ENCODE measurements at regions not wholly inside any gene's neighbourhood (a gene's known extent, or its start where the extent isn't known, plus 50 kb on each side); places are given as distances from the start of the nearest gene placed in this dataset.

DNA sequence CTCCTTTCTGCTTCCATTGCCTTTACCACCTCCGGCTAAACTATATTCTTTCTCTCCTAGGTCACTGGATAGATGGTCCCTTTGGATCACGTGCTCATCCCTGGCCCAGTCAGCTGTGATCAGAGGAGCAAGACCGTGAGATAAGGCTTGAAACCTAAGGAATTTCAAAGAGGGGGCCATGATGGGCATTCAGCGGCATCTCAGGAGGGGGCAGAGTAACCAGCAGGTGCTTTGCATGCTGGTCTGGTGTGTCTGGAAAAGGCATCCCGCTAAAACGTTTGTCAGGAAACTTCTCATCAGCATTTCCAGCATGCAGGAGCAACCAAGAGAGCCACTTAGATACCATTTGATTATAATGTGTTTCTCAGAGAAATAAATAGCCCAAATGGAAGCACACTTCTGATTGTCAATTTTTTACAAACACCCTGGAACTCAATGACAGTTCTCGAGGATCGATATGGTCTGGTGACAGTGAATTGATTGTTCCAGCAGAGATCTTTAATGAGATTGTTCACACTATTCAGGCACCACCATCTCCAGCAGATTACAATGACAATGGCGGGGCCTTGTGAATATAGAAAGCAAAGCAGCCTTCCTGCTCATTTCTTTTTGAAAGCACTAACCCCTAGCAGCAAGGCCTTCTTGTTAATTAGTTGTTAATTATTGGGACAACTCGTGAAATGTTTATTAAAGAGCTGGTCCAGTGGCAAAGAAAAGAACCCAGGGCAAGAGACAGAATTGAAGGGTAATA, 327.1 kb downstream of the PTTG2 start:
- H3K27me3 ChIP-seq, result no peaks in the 10 kb centered on the region
- no peaks in the 10 kb centered on the region for H3K9me3 ChIP-seq
- no peaks in the 10 kb centered on the region for H3K36me3 ChIP-seq
- TF ChIP-seq POLR2A (IDR thresholded peaks at IDR 0.05), result no peak
- no peak overlapping the region for H3K4me3 ChIP-seq
- DNase-seq, result no peak
- no peak overlapping the region for H3K27ac ChIP-seq
- no peaks in the 10 kb centered on the region for H3K4me1 ChIP-seq

DNA sequence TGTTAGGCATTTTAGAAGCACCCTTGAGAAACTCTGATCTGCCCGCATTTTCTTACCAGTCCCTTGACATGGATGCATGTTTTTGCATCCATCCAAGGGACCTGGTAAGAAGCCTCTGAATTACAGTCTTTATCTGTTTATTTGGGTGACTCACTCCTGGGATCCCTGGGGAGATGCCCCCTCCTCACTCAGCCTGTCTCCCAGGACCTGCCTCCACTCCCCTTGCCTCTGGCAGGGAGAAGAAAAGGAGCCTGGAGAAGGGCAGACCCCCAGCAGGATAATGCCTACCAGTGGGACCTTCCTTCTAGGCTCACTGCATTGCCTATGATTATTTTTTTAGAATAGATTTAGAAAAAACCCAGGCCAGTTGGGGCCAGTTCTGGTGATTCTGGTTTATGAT, 329.4 kb downstream of the PTTG2 start:
- Histone ChIP-seq H3K4me1 (no peaks in the 10 kb centered on the region), H3K4me3 (no peak overlapping the region), H3K27me3 (no peaks in the 10 kb centered on the region), H3K27ac (no peak overlapping the region), H3K9me3 (no peaks in the 10 kb centered on the region), H3K36me3 (no peaks in the 10 kb centered on the region)
- no peak for DNase-seq
- TF ChIP-seq POLR2A (IDR thresholded peaks at IDR 0.05), result no peak
- TF ChIP-seq, protein P1, sequence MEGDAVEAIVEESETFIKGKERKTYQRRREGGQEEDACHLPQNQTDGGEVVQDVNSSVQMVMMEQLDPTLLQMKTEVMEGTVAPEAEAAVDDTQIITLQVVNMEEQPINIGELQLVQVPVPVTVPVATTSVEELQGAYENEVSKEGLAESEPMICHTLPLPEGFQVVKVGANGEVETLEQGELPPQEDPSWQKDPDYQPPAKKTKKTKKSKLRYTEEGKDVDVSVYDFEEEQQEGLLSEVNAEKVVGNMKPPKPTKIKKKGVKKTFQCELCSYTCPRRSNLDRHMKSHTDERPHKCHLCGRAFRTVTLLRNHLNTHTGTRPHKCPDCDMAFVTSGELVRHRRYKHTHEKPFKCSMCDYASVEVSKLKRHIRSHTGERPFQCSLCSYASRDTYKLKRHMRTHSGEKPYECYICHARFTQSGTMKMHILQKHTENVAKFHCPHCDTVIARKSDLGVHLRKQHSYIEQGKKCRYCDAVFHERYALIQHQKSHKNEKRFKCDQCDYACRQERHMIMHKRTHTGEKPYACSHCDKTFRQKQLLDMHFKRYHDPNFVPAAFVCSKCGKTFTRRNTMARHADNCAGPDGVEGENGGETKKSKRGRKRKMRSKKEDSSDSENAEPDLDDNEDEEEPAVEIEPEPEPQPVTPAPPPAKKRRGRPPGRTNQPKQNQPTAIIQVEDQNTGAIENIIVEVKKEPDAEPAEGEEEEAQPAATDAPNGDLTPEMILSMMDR (IDR thresholded peaks at IDR 0.05), result no peak

DNA sequence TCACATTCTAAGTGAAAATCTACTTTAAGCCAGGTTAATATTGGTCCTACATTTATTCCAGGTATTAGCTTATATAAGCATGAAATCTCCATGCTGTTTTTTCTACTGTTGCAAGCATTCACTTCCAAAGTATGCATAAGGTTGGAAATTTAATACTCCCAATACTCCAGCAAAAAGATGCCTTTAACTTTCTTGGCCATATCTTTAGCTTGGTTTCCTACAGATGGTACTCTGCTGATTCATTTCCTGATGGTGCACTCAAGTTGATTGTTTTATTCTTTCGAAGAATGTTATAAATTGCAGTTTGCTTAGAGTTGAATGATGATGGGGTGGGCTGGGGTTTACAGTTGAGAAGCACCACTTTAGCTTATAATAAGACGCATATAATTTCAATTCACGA, 330.2 kb downstream of the PTTG2 start:
- no peaks in the 10 kb centered on the region for H3K36me3 ChIP-seq
- H3K4me3 ChIP-seq, result no peak overlapping the region
- H3K27ac ChIP-seq, result no peak overlapping the region
- DNase-seq, result no peak
- H3K4me1 ChIP-seq, result no peaks in the 10 kb centered on the region
- no peaks in the 10 kb centered on the region for H3K9me3 ChIP-seq
- no peaks in the 10 kb centered on the region for H3K27me3 ChIP-seq
- TF ChIP-seq POLR2A (IDR thresholded peaks at IDR 0.05), result no peak
- TF ChIP-seq, protein P1 (IDR thresholded peaks at IDR 0.05), result no peak

GRCh38 chr4:38290914-38291313, 330.7 kb downstream of the PTTG2 start:
- TF ChIP-seq POLR2A (IDR thresholded peaks at IDR 0.05), result no peak
- TF ChIP-seq, protein P1 (IDR thresholded peaks at IDR 0.05), result no peak
- H3K27me3 ChIP-seq, result no peaks in the 10 kb centered on the region
- H3K36me3 ChIP-seq, result no peaks in the 10 kb centered on the region
- DNase-seq, result no peak
- no peaks in the 10 kb centered on the region for H3K9me3 ChIP-seq
- no peak overlapping the region for H3K4me3 ChIP-seq
- no peak overlapping the region for H3K27ac ChIP-seq
- H3K4me1 ChIP-seq, result no peaks in the 10 kb centered on the region

DNA sequence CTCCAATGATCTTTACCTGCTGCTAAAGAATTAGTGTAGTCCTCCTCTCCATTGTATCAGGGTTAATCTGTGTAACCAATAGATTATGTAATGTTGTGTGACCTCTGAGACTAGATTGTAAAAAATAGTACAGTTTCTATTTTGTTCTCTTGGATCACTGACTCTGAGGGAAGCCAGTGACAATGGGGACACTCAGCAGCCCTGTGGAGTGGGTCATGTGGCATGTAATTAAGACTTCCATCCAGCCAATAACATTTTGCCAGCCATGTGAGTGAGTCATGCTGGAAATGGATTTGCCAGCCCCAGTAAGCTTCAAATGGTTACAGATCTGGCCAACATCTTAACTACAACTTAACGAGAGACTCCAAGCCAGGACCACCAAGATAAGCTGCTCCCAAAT, 332.3 kb downstream of the PTTG2 start:
- no peaks in the 10 kb centered on the region for H3K27me3 ChIP-seq
- no peaks in the 10 kb centered on the region for H3K4me1 ChIP-seq
- DNase-seq, result no peak
- H3K27ac ChIP-seq, result no peak overlapping the region
- no peaks in the 10 kb centered on the region for H3K36me3 ChIP-seq
- H3K4me3 ChIP-seq, result no peak overlapping the region
- H3K9me3 ChIP-seq, result no peaks in the 10 kb centered on the region
- TF ChIP-seq POLR2A (IDR thresholded peaks at IDR 0.05), result no peak
- TF ChIP-seq, protein P1 (IDR thresholded peaks at IDR 0.05), result no peak

DNA sequence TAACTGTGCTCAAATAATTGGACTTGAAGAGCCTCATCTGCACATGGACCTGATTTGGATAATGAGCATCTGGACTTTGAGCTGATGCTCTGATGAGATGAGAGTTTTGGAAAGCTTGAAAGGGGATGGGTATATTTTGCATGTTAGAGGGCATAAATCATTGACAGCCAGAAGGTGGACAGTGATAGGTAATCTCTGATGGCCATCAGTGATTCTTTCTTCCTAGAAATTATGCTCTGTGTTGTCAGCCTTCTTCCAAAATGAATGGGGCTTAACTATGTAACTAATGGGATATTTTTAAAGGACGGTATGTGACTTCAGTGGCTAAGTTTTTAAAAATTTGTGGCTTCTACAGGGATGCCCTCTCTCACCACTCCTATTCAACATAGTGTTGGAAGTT, 334.0 kb downstream of the PTTG2 start:
- Histone ChIP-seq H3K27ac (no peak overlapping the region), H3K9me3 (peaks cover 0 to 11% (median 0%) of the 10 kb centered on the region in 4 donors), H3K36me3 (no peaks in the 10 kb centered on the region), H3K27me3 (no peaks in the 10 kb centered on the region), H3K4me1 (no peaks in the 10 kb centered on the region), H3K4me3 (no peak overlapping the region)
- no peak for DNase-seq
- TF ChIP-seq, protein P1 (IDR thresholded peaks at IDR 0.05), result no peak
- TF ChIP-seq POLR2A (IDR thresholded peaks at IDR 0.05), result no peak

Data from Peyer's patch (tissue), 4 donors.